LNCAP (cell line): ENCODE measurements at regions not wholly inside any gene's neighbourhood (a gene's known extent, or its start where the extent isn't known, plus 50 kb on each side); places are given as distances from the start of the nearest gene placed in this dataset.

Experiments
- TF ChIP-seq, protein P1 (sequence below): fragments of 450-650 bp; IDR thresholded peaks from 2 replicates; pipeline ENCODE4 v1.5.1; 2017; ENCODE audit warnings: mild to moderate bottlenecking

DNA sequence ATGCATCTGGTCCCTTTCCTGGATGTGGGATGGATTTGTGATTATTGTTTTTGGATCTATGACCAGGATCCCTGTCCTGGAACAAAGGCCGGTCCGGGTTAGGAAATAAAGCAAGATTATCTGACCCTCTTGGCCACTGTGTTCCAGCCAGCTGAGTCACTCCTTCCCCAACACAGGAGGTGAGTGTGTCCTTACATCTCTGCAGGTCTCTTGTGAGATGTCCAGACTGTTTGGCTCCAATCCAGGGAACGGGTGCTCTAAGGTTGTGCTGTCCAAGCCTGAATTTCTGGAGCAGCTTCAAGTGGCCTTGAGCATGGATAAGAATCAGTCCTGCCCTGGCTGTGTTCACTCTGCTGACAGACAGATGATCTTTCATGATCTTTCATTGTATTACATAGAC, 136.5 kb upstream of the CCL2 start:
- TF ChIP-seq, protein P1, sequence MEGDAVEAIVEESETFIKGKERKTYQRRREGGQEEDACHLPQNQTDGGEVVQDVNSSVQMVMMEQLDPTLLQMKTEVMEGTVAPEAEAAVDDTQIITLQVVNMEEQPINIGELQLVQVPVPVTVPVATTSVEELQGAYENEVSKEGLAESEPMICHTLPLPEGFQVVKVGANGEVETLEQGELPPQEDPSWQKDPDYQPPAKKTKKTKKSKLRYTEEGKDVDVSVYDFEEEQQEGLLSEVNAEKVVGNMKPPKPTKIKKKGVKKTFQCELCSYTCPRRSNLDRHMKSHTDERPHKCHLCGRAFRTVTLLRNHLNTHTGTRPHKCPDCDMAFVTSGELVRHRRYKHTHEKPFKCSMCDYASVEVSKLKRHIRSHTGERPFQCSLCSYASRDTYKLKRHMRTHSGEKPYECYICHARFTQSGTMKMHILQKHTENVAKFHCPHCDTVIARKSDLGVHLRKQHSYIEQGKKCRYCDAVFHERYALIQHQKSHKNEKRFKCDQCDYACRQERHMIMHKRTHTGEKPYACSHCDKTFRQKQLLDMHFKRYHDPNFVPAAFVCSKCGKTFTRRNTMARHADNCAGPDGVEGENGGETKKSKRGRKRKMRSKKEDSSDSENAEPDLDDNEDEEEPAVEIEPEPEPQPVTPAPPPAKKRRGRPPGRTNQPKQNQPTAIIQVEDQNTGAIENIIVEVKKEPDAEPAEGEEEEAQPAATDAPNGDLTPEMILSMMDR = no peak

GRCh38 chr17:34121311-34121710, 133.8 kb upstream of the CCL2 start:
- TF ChIP-seq, protein P1 = no peak

DNA sequence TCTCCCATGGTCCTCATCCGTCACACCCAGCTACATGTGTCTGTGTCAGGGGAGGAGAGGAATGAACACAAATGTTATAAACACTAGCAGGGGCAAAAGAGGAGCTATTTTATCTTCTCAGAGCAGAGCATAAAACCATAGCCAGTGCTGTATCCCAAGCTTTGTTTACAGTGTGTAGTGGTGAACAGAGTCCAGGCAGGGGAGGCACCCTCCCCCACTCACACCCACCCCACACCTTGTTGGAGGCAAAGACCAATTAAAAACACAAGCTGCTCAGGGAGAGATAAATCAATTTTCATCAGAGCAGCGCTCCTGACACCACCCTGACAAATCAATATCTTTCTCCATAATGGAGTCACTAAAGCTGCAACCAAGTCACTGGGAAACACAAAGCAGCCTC, 132.6 kb upstream of the CCL2 start:
- TF ChIP-seq, protein P1 = no peak

DNA sequence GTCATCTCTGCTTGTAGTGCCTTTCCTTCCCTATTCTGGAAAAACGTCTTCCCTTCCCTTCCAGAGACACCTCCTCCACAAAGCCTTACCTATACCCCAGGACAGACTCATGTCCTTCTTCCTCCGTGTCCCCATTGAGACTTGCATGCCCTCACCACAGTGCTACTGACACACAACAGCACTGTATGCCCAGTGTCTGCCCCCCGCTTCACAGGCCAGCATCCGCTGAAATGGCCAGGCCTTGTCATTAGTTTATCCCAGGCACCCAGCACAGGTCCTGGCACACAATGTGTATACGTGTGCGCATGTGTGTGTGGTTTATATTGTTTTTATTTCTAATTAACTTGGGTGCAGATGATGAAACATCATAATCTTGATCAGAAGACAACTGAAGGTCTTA, 130.1 kb upstream of the CCL2 start:
- TF ChIP-seq, protein P1 = no peak

GRCh38 chr17:34125921-34126320, 129.2 kb upstream of the CCL2 start:
- TF ChIP-seq, protein P1 = no peak

GRCh38 chr17:34126496-34126895, 128.6 kb upstream of the CCL2 start:
- TF ChIP-seq, protein P1 = no peak

- TF ChIP-seq, protein P1 = no peak
Measured at GRCh38 chr17:34126965-34127364, 128.1 kb upstream of the CCL2 start.

DNA sequence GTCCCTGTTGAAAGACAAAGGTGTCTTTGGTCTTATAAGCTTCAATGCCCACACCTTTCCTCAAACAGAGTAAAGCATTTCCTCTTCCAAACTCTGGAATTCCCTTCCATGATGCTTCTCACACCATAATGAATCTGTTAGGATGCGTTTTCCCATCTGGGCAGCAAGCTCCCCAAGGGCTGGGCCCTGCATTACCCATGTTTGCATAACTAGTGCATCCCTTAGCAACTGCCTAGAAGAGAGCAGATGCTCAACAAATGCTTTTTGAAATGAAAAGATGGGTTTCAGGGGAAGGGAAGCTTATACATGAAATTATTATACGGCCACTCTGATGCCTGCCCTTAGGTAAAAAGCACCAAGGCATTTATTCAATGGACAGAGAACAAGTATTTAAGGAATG, 124.5 kb upstream of the CCL2 start:
- TF ChIP-seq, protein P1 = no peak
